HG03039 (cell line): ENCODE measurements at regions not wholly inside any gene's neighbourhood (a gene's known extent, or its start where the extent isn't known, plus 50 kb on each side); places are given as distances from the start of the nearest gene placed in this dataset.

Experiments used
- ATAC-seq: cut with Tn5 transposase; IDR thresholded peaks from one replicate; pipeline ENCODE4 v1.9.1; 2021; ENCODE audit warnings: mild to moderate bottlenecking, moderate library complexity; ENCODE audit not compliant: unreplicated experiment

DNA sequence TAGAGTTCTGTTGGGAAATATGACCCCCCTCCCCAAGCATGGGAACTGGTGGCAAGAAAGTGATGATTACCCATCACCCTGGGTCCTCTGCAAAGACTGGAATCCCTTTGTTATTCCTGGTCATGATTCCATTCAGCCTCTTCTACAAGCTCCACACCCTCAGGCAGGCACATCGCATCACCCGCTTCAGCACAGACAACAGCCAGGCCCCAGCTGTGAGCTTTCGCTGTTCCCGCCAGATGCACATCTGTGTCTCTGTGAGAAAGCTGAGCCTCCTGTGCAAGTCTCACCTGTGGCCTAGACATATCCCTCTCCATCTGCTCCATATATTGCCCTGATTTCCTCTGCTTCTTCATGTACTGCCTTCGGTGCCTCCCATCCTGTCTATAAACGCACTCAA, 368.0 kb upstream of the RAB6C start:
- no peak for ATAC-seq

DNA sequence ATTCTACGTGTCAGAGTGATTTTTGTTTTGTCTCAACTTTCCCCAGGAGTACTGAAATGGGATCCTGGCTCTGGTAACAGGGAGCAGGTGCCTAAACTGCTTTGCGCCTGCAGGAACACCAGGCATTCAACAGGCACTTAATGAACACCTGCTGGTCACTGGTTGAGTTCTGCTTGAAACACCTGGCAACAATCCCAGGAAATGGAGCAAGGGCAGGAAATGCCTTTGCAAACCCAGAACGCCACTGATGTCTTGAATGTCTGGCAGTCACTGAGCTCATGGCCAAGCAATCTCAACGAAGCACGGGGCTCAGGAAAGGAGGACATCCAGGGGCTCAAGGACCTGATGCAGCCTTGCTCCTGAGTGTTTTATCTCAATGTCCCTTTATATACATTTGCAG, 360.0 kb upstream of the RAB6C start:
- ATAC-seq: no peak

DNA sequence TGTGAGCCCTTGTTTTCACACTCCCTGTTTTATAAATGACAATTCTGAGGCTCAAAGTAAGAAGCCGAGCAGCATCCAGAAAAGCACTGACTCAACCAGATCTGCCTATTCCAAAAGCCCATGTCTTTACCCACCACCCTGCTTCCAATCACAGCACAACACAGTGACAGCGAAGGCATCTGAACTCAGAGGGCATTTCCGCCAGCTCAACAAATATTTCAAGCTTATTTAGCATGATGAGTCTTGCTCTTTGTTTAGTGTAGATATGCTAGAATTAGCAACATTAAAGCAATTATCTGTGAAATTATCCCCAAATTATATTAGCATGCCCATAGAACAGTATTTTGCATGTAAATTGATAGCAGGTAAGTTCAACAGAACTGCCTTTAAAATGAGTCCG, 359.1 kb upstream of the RAB6C start:
- no peak for ATAC-seq

DNA sequence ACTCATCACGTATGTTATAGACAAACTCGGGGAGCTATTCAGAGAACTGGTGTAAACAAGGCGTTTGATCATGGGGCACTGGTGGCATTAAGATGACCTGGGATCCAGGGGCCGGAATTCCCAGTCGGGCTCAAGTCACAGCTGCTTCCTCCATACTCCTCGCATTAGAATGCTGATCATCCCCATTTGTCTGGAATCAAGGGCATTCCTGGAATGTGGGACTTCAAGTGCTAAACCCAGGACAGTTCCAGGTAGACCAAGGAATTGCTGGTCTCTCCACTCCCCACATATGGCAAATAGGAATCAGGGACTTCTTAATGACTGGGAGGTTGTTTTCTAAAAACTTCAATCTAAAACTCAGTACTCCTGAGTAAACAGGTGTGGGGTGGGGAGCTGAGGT, 355.7 kb upstream of the RAB6C start:
- ATAC-seq: no peak

DNA sequence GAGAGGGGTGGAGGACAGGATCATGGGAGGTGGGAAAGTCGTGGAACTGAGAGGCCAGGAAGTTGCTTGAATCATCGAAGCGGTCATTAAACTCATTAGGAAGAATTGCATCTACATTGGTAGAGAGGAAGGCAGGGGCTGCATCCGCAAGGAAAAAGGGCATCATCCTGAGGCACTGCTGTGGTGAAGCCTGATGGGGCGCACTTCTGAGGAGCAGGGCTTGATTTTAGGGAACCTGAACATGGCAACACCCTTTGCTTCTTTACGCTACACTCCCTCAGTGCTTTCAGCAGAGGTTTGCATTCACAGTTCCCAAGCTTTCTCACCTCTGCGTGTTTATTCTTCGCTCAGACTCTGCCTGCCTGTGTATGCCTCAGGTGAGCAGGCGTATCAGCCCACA, 352.0 kb upstream of the RAB6C start:
- no peak for ATAC-seq

DNA sequence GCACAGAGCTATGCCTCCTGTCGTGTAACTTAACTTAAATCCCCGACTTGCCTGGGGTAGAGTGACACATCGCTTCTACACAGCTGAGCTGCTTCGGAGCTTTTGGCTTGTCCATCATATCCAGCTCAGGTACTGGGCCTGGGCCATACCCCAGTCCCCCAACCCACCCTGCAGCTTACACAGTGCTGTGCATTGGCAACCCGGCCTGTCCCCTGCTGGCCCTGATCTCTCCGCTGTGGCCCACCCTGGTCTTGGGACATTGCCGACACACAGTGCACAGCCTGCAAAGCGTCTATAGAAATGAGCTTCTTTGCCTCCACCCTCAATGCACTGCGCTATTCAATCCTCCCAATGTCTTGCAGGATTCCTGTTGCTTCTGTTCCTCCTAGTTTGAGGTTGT, 342.8 kb upstream of the RAB6C start:
- ATAC-seq: no peak

DNA sequence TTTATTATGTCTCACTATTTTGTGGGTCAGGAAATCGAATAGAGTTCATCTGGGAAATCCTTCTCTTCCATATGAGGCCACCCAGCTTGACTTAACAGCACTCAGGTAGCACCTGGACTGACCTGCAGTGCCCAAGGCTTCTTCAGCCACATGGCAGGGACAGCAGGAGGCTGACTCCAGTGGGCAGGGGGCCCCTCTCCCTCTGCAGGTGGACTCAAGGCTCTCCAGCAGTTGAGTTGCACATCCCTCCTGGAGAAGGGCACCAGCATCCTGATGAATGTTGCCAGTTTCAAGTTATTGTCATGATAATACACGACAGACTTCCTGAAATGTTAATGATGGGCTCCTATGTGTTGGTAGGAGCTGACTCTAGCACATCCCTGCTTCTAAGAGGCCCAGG, 338.1 kb upstream of the RAB6C start:
- ATAC-seq: no peak

DNA sequence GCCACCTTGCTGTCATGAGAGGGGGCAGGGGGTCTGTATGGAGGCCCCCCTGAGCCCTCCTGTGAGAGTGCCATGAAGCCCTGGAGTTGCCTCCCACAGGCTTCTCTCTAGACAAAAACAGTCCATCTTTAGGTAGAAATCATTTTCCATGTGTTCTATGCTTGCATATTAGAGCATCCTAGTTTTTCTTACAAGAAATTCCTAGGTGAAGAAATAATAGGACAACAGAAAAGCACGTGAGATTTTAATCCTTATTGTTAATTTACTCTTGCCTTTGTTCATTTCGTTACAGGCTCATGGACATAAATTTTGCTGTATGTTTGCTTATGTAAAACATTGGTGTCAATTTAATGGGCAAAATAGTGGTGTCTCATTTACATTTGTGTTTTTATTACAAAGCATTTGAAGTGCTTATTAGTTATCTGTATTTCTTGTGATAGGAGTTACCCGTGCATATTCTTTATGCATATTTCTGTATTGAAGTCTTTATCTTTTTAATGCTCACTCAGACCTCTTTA, 336.9 kb upstream of the RAB6C start:
- no peak for ATAC-seq

DNA sequence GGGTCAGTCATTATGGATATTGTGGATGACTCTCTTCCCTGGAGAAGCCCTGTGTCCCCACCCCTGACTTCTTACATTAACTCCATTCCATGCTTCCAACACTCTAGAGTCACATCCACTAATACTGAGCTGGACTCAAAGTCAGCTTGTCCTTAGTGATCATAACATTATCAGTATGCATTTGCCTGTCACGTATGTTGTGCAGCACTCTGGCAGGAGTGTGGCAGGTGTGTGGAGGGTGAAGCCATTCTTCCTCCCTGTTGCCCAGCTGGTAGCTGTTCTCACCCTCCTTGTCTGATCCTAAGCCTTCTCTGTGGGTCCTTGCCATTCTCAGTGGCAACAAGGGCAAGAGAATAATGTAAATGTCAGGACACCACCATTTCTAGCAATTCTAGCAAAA, 334.1 kb upstream of the RAB6C start:
- ATAC-seq: no peak

DNA sequence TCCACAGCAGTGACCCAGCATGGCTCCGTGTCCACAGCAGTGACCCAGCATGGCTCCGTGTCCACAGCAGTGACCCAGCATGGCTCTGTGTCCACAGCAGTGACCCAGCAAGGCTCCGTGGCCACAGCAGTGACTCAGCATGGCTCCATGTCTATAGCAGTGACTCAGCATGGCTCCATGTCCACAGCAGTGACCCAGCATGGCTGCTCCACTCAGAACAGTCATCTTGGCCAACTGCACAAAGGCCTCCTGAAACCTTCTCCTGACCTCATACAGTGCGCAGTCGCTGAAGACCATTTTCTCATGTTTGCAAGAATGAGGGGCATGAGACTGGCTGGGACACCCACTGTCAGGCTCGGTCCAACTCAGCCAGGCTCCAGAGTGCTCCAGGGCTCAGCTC, 333.4 kb upstream of the RAB6C start:
- ATAC-seq: no peak

DNA sequence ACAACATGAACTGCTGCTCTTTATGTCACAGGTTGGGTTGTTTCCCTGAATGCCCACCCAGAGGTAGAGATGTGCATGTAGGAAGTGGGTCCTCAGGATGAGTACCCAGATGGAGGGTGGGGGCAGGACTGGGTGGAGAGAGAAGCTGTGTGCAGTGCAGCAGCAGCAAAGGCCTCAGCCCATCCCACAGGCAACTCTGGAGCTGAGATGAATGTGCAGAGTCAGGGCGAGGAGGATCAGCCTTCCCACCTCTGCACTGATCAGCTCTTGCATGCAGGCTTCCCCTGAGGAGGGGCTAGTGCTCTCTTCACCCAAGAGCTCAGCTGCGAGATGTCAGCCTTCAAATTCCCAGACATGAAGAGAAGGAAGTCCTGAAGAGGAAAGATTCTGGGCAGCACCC, 326.2 kb upstream of the RAB6C start:
- no peak for ATAC-seq

DNA sequence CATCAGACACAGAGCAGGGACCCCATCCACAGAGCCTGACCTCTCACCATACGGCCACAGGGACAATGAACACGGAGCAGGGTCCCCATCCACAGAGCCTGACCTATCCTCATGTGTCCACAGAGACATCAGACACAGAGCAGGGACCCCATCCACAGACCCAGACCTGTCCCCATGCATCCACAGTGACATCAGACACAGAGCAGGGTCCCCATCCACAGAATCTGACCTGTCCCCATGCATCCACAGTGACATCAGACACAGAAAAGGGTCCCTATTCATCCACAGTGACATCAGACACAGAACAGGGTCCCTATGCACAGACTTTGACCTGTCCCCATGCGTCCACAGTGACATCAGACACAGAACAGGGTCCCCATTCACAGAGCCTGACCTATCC, 325.1 kb upstream of the RAB6C start:
- no peak for ATAC-seq

DNA sequence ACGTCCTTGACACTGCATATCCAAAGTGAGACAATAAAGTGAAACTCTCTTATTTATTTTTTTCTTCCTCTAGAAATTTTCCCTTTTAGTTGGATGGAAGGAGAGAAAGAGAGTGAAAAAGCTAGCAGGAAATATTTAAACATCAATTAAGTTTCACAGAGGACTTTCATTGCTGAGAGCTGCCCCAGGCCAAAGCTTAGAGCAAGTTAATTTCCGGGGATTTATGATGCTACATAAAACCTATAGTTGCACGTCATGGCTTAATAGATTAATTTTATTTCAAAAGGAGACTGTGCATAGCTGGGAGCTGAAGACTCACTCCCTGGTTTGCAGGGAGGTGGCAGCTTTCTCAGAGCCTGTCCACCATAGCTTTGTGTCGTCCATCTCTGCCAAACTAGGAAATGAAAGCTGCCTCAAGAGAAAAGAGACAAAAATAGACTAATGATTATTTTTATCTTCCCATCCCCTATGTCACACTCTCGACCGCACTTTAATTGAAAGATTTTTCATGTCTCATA, 323.3 kb upstream of the RAB6C start:
- ATAC-seq: no peak

DNA sequence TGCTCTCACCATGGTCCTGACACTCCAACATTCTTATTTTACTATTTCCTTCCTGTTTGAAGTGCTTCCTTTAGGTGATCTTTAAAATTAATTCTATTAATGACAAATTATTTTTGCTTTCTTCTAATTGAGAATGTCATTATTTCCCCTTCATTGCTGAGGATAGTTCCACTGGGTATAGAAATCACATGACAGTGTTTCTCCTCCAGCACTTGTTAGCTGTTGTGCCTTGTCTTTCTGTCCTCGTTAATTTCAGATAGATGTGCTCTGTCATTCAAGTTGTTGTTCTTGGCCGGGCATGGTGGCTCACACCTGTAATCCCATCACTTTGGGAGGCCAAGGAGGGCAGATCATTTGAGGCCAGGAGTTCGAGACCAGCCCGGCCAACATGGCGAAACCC, 321.0 kb upstream of the RAB6C start:
- no peak for ATAC-seq

DNA sequence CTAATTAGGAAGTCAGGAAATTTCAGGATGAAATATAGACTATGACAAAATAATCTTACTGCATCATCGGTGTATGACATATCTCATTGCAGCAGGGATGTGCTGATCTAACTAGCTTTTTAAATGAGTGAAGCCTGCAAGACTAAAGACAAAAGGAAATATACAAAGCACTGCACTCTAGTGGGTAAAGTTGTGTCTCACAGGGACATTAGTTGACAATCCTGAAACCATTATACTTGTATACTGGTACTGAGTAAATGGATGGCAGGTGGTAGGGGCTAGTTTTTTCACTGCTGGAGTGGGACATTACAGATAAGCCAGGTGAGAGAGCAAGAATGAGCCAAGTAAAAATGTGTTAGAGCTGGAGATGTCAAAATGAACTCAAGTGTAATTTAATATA, 317.5 kb upstream of the RAB6C start:
- ATAC-seq: no peak

DNA sequence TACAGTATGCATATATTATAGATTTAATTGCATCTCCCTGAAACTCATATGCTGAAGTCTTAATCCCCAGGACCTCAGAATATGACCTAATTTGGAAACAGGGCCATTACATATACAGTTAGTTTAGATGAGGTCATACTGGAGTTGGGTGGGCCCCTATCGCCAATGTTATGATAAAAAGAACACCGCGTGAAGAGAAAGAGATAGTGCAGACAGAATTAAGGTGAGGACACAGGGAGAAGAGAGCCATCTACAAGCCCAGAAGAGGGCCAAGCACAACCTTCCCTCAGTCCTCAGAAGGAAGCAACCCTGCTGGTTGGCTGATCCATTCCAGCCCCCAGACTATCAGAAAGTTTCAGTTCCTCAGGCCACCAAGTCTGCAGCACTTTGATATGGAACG, 311.9 kb upstream of the RAB6C start:
- no peak for ATAC-seq

DNA sequence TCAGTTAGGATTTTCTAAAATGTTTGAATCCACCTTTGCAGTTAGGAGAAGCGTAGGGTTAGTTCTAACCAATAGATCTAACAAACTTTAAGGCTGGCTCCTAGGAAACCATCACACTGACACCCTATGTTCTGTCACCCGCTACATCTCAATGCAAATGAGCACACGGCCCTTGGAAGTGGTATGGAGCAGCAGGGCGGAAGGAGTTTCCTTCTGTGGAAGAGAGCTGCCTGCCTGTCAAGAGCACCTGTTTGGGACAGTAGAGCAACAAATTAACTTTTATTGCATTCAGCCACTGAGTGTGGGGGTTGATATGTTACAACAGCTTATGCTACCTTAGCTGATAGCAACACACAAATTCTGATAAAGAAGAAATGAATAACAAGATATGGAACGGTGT, 306.9 kb upstream of the RAB6C start:
- no peak for ATAC-seq

DNA sequence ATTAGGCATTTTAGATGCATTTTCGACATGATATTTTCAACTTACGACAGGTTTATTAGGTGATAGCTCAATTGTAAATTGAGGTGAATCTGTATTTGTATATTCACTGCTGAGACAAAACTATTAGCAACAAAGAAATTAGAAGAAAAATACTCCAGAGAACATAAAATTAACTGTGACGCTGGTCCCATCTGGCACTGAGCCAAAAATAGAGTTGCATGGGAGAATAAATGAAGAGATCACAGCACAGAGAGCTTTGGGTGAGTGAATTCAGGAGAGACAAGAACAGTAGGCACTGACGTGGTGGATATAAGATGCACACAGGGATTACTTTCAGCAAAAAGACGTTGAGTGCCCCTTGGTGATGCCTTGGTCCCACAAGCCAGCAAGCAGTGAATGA, 306.2 kb upstream of the RAB6C start:
- no peak for ATAC-seq

DNA sequence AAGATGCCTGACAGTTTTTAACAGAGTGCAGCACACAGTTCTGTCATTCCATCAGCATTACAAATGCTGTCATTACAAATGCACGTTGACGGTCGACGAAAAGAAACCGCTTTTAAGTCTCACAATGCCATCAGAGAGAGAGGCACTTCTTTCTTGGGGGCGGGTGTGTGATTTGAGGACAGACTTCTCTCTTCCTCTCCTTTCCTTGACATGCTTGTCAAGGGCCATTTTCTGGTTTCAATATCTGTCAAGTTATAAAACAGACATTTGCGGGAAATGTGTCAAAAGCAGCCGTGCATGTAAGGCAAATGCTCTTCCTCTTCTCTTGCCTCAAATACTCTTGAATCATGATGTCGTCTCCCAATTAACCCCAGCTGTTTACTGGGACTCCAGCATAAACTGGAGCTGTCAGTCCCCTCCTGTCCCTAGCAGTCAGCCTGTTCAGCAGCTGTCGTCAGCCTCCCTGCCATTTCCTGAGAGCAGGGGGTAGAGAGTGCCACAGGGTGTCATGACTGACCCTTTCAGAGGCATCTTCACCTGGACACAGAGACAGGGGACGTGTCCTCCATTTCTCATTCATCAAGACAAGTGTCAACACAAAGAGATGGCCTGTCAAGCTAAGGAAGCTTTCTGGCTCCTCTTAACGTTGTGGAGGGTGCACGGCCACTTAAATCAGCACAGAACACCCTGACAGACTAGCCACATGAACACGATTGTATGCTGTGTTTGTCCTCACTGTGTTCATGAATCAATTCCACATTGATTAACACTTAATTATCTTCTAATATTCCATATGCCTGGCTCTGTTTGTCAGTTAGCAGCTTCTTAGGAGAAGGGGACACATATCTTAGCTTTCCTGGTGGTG, 305.4 kb upstream of the RAB6C start:
- ATAC-seq: no peak

DNA sequence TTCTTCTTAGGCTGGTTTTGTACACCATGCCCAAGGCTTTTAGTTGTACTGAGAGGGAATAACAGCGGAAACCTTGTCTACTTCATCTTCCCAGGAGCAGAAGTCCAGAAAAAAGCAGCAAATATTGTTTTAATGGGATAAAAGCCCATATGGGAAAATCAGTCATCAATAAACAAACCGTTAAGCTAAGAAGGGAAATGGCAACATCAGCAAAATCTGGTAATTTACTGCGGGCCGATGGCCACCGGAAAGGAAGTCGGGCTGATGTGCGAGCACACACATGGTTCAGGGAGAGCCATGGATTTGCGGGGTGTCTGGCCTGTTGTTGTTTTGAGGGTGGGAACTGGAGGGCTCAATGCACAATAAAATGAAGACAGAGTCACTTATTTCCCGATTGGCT, 300.7 kb upstream of the RAB6C start:
- ATAC-seq: no peak

DNA sequence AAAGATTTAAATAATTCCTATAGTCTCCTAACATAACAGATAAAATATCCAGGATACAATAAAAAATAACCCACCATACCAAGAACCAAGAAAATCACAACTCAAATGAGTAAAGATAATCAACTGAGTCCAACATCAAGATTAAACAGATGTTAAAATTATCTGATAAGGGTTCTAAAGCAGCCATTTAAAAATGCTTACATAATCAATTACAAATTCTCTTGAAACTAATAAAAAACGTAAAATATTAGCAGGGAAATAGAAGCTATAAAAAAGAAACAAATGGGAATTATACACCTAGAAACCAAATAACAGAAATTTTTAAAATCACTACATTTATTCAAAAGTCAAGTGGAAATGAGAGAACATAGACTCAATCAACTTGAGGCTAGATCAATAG, 297.7 kb upstream of the RAB6C start:
- no peak for ATAC-seq

DNA sequence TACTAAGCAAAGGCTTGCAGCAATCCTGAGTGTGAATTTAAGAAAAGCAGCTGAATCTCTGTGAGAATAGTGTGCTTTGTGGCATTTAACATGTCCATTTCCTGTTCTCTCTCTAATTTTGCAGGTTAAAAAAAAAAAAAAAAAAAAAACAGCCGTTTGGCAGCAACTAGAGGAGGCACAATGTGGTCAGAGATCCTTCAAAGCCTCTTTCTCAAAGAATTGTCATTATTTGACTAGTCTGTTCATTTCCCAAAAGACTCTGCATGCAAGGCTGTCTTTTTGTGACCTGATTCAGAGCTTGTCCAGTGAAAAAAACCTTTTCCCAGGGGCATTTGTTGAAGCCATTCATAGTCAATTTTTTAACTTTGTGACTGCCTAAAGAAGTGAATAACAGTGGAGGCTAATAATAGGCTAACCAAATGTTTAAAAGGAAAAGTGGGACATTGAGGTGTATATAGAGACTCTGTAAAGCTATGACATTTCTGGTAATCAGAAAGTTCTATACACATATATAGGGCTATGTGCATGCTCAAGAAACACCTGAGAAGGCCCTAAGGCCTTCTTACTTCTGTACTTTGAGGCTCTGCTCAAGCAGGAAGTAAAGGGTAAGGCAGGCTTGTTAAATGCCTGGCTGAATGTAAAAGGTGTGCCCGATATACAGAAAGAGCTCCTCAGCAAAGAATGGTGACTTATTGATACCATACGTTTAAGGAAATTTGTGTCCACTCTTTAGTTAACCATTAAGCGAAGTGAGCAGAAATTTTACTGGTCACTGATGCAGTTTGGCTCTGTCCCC, 289.6 kb upstream of the RAB6C start:
- no peak for ATAC-seq
